Ovary (tissue), 3 donors: ENCODE measurements at regions not wholly inside any gene's neighbourhood (a gene's known extent, or its start where the extent isn't known, plus 50 kb on each side); places are given as distances from the start of the nearest gene placed in this dataset.

Source experiments
- POLR2A ChIP-seq: fragments of 450-650 bp; IDR thresholded peaks from one replicate; pipeline ENCODE4 v1.6.1; 2017; ENCODE audit warnings: antibody characterized with exemption, mild to moderate bottlenecking, moderate library complexity
- TF ChIP-seq, protein P1 (sequence below), 3 donors: fragments of 450-650 bp in 2 of 3; fragments of 200-600 bp in 1 of 3; IDR thresholded peaks; one replicate each; pipeline versions ENCODE4 v1.5.1 to v1.8.0; 2016 to 2022; ENCODE audit warnings: antibody characterized with exemption in 3 of 3, mild to moderate bottlenecking in 1 of 3
- donor health status: DM: no; HTN: no; CAD: no.

- TF ChIP-seq, protein P1, sequence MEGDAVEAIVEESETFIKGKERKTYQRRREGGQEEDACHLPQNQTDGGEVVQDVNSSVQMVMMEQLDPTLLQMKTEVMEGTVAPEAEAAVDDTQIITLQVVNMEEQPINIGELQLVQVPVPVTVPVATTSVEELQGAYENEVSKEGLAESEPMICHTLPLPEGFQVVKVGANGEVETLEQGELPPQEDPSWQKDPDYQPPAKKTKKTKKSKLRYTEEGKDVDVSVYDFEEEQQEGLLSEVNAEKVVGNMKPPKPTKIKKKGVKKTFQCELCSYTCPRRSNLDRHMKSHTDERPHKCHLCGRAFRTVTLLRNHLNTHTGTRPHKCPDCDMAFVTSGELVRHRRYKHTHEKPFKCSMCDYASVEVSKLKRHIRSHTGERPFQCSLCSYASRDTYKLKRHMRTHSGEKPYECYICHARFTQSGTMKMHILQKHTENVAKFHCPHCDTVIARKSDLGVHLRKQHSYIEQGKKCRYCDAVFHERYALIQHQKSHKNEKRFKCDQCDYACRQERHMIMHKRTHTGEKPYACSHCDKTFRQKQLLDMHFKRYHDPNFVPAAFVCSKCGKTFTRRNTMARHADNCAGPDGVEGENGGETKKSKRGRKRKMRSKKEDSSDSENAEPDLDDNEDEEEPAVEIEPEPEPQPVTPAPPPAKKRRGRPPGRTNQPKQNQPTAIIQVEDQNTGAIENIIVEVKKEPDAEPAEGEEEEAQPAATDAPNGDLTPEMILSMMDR (IDR thresholded peaks at IDR 0.05) = no peak
- TF ChIP-seq POLR2A = no peak
These were observed 250.7 kb downstream of the MAF start for GRCh38 chr16:79349803-79350202.
